ENCODE measurements at regions not wholly inside any gene's neighbourhood (a gene's known extent, or its start where the extent isn't known, plus 50 kb on each side); places are given as distances from the start of the nearest gene placed in this dataset.

GRCh38 chr6:144986271-144986670 lies 701.1 kb downstream of the UTRN start:
- TF ChIP-seq GABPA (IDR thresholded peaks at IDR 0.05 in 1 of 2, conservative IDR thresholded peaks at IDR 0.05 in 1 of 2) (no peak), FOXA2 (IDR thresholded peaks at IDR 0.05) (no peak), CTCF (IDR thresholded peaks at IDR 0.05; ENCODE audit: low read depth, low read length, missing input control) (no peak), RAD21 (IDR thresholded peaks at IDR 0.05) (no peak), YY1 (IDR thresholded peaks at IDR 0.05) (no peak), JUND (IDR thresholded peaks at IDR 0.05) (no peak), HNF4G (IDR thresholded peaks at IDR 0.05) (no peak)
- no peak overlapping the region for H3K4me3 ChIP-seq (ENCODE audit: low read depth in 1 of 3, low read length in 3 of 3)

GRCh38 chr6:144989319-144990107 lies 704.4 kb downstream of the UTRN start:
- Histone ChIP-seq H3K9ac (ENCODE audit: low read depth in 1 of 2, low read length in 2 of 2) (no peak overlapping the region), H3K27me3 (ENCODE audit: control insufficient read depth in 4 of 4, insufficient read depth in 4 of 4, low read length in 3 of 4) (no peaks in the 10 kb centered on the region), H3K4me3 (ENCODE audit: low read depth in 1 of 3, low read length in 3 of 3) (no peak overlapping the region), H3K36me3 (ENCODE audit: control insufficient read depth in 4 of 4, insufficient read depth in 3 of 4, low read depth in 1 of 4, low read length in 3 of 4) (no peaks in the 10 kb centered on the region), H3K27ac (ENCODE audit: low read depth in 1 of 2, low read length in 2 of 2) (no peak overlapping the region), H3K9me3 (ENCODE audit: control insufficient read depth in 4 of 4, low read length in 3 of 4) (no peaks in the 10 kb centered on the region), H3K4me1 (ENCODE audit: control insufficient read depth in 4 of 4, insufficient read depth in 4 of 4, low read length in 3 of 4) (peaks cover 0 to 1% (median 0%) of the 10 kb centered on the region in 4 donors)
- TF ChIP-seq TAF1 (conservative IDR thresholded peaks at IDR 0.05) (no peak), FOXA2 (IDR thresholded peaks at IDR 0.05) (no peak), GABPA (IDR thresholded peaks at IDR 0.05 in 1 of 2, conservative IDR thresholded peaks at IDR 0.05 in 1 of 2) (no peak), RAD21 (IDR thresholded peaks at IDR 0.05) (no peak), FOXA1 (IDR thresholded peaks at IDR 0.05) (no peak), REST (IDR thresholded peaks at IDR 0.05) (no peak), RXRA (IDR thresholded peaks at IDR 0.05) (no peak), YY1 (IDR thresholded peaks at IDR 0.05) (no peak)
- DNase-seq (ENCODE audit: low spot score) = no peak
- 68% methylated on average over 5 of the region's 5 CpGs for WGBS

More at GRCh38 chr6:144986271-144986670, 701.1 kb downstream of the UTRN start:
- H3K27ac ChIP-seq (ENCODE audit: low read depth in 1 of 2, low read length in 2 of 2) = no peak overlapping the region
- 98% methylated on average over 2 of the region's 2 CpGs for WGBS
- no peak for DNase-seq (ENCODE audit: low spot score)
- H3K9ac ChIP-seq (ENCODE audit: low read depth in 1 of 2, low read length in 2 of 2) = no peak overlapping the region
- peaks cover 0 to 1% (median 0%) of the 10 kb centered on the region in 4 donors for H3K4me1 ChIP-seq (ENCODE audit: control insufficient read depth in 4 of 4, insufficient read depth in 4 of 4, low read length in 3 of 4)
- H3K27me3 ChIP-seq (ENCODE audit: control insufficient read depth in 4 of 4, insufficient read depth in 4 of 4, low read length in 3 of 4) = no peaks in the 10 kb centered on the region
- H3K9me3 ChIP-seq (ENCODE audit: control insufficient read depth in 4 of 4, low read length in 3 of 4) = no peaks in the 10 kb centered on the region
- H3K36me3 ChIP-seq (ENCODE audit: control insufficient read depth in 4 of 4, insufficient read depth in 3 of 4, low read depth in 1 of 4, low read length in 3 of 4) = no peaks in the 10 kb centered on the region

GRCh38 chr6:144990784-144991183 lies 705.6 kb downstream of the UTRN start:
- Histone ChIP-seq H3K4me1 (ENCODE audit: control insufficient read depth in 4 of 4, insufficient read depth in 4 of 4, low read length in 3 of 4) (peaks cover 0 to 1% (median 0%) of the 10 kb centered on the region in 4 donors), H3K36me3 (ENCODE audit: control insufficient read depth in 4 of 4, insufficient read depth in 3 of 4, low read depth in 1 of 4, low read length in 3 of 4) (no peaks in the 10 kb centered on the region), H3K27ac (ENCODE audit: low read depth in 1 of 2, low read length in 2 of 2) (no peak overlapping the region), H3K4me3 (ENCODE audit: low read depth in 1 of 3, low read length in 3 of 3) (no peak overlapping the region), H3K9me3 (ENCODE audit: control insufficient read depth in 4 of 4, low read length in 3 of 4) (no peaks in the 10 kb centered on the region), H3K27me3 (ENCODE audit: control insufficient read depth in 4 of 4, insufficient read depth in 4 of 4, low read length in 3 of 4) (no peaks in the 10 kb centered on the region), H3K9ac (ENCODE audit: low read depth in 1 of 2, low read length in 2 of 2) (no peak overlapping the region)
- TF ChIP-seq JUND (IDR thresholded peaks at IDR 0.05) = no peak
- no peak for TF ChIP-seq FOXA1 (IDR thresholded peaks at IDR 0.05)
- TF ChIP-seq SP1 (IDR thresholded peaks at IDR 0.05) = no peak
- no peak for TF ChIP-seq EGR1 (IDR thresholded peaks at IDR 0.05; ENCODE audit: low read depth in 2 of 2)
- no peak for TF ChIP-seq YY1 (IDR thresholded peaks at IDR 0.05)
- TF ChIP-seq REST (IDR thresholded peaks at IDR 0.05) = no peak
- TF ChIP-seq NR2F2 (IDR thresholded peaks at IDR 0.05) = no peak
- no peak for TF ChIP-seq HNF4A (conservative IDR thresholded peaks at IDR 0.05)
- no peak for TF ChIP-seq GABPA (IDR thresholded peaks at IDR 0.05 in 1 of 2, conservative IDR thresholded peaks at IDR 0.05 in 1 of 2)
- no peak for TF ChIP-seq RAD21 (IDR thresholded peaks at IDR 0.05)
- WGBS = 69% methylated on average over 3 of the region's 3 CpGs
- no peak for DNase-seq (ENCODE audit: low spot score)

Measured in liver (tissue), 8 donors.